HEK293T (cell line): ENCODE measurements at regions not wholly inside any gene's neighbourhood (a gene's known extent, or its start where the extent isn't known, plus 50 kb on each side); places are given as distances from the start of the nearest gene placed in this dataset.

Experiments
- CTBP1 ChIP-seq: fragments of 450-650 bp; IDR thresholded peaks from 2 replicates; pipeline ENCODE4 v1.6.1; 2016; ENCODE audit warnings: borderline replicate concordance
- ELF4 ChIP-seq: fragments of 450-650 bp; IDR thresholded peaks from 2 replicates; pipeline ENCODE4 v1.6.1; 2017; ENCODE audit warnings: antibody characterized with exemption
- FOXK2 ChIP-seq: fragments of 450-650 bp; IDR thresholded peaks from 2 replicates; pipeline ENCODE4 v1.6.1; 2016; ENCODE audit warnings: mild to moderate bottlenecking
- SP1 ChIP-seq: fragments of 450-650 bp; IDR thresholded peaks from 2 replicates; pipeline ENCODE4 v1.6.1; 2017
- TARDBP ChIP-seq: fragments of 450-650 bp; IDR thresholded peaks from 2 replicates; pipeline ENCODE4 v1.6.1; 2016
- ZNF384 ChIP-seq: fragments of 450-650 bp; IDR thresholded peaks from 2 replicates; pipeline ENCODE4 v1.6.1; 2016

DNA sequence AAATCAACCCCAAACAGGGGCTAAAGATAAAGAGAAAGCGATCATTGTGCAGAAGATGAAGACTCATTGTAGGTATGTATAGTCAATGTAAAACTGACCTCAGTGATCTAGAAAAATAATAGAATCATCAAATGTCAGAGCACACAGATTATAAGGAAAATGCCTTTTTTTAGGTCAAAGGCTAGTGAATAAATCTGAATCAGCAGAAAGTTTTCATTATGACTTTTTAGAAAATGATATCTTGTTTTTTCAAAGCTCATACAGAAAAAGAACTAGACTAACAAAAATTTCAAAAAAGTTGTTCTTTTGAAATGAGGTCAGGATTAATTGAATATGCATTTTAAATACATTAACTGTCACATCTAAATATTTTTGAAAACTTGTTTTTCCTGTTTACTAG, 60.2 kb upstream of the STEAP4 start:
- TF ChIP-seq FOXK2 (no peak), CTBP1 (no peak), ELF4 (no peak), SP1 (no peak), ZNF384 (no peak), TARDBP (no peak)
